ENCODE measurements at regions not wholly inside any gene's neighbourhood (a gene's known extent, or its start where the extent isn't known, plus 50 kb on each side); places are given as distances from the start of the nearest gene placed in this dataset.

DNA sequence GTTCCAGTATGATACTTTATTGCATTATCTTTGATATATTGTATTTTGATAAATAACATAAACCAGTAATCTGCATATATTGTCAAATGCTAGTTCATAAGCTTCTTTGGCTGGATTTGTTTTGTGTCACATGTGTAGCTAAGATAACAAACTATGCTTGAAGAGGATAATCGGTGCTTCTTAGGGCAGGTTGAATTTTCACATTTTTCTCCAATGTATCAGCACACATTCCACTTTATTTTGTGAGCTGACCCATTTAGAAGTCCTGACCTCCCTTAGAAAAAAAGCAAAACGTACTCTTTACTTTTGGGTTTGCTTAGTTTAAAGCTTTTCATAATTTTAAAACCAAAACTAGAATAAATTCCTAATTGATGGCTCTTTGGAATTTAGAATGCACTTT lies 277.7 kb upstream of the DDHD1 start:
- Histone ChIP-seq H3K4me2 (ENCODE audit: insufficient read depth, insufficient read length, low read length) (no peak overlapping the region), H3K18ac (ENCODE audit: insufficient read length, low read depth, low read length) (no peak overlapping the region), H2AFZ (ENCODE audit: low read length) (no peak overlapping the region), H3T11ph (ENCODE audit: low read length) (no peak overlapping the region), H3K4ac (ENCODE audit: low read depth, low read length) (no peak overlapping the region), H3K23ac (ENCODE audit: insufficient read length, low read depth, low read length) (no peak overlapping the region), H3K27me3 (ENCODE audit: insufficient read depth, low read length) (no peaks in the 10 kb centered on the region), H2BK120ac (ENCODE audit: low read depth, low read length, poor library complexity, severe bottlenecking) (no peak overlapping the region), H4K20me1 (ENCODE audit: control insufficient read depth, insufficient read depth, insufficient read length) (no peaks in the 10 kb centered on the region), H3K23me2 (ENCODE audit: insufficient read length, low read depth, low read length, poor library complexity, severe bottlenecking) (no peaks in the 10 kb centered on the region), H2BK5ac (ENCODE audit: insufficient read length, low read length) (no peak overlapping the region), H2BK15ac (ENCODE audit: low read depth, low read length) (no peak overlapping the region), H3K79me1 (ENCODE audit: insufficient read depth, low read depth, low read length, poor library complexity, severe bottlenecking) (no peaks in the 10 kb centered on the region), H4K5ac (ENCODE audit: insufficient read length, low read depth, low read length) (no peak overlapping the region), H2BK12ac (ENCODE audit: insufficient read length, low read depth, low read length) (no peak overlapping the region), H3K9ac (ENCODE audit: extremely low read depth, insufficient read length, low read length) (no peak overlapping the region), H3K27ac (ENCODE audit: insufficient read length, low read depth, low read length) (no peak overlapping the region), H3K14ac (ENCODE audit: insufficient read depth, low read length) (no peak overlapping the region), H2AK5ac (ENCODE audit: insufficient read length, low read length) (no peak overlapping the region), H3K9me3 (ENCODE audit: control insufficient read depth, low read depth, low read length) (no peaks in the 10 kb centered on the region), H3K4me1 (ENCODE audit: insufficient read depth, low read length) (peaks cover 2% of the 10 kb centered on the region; the same call in 1 of the 2 replicates), H3K56ac (ENCODE audit: insufficient read length, low read depth, low read length) (no peak overlapping the region), H3K79me2 (ENCODE audit: insufficient read depth, low read length) (no peaks in the 10 kb centered on the region), H4K8ac (replicated peaks; ENCODE audit: insufficient read length, low read depth, low read length) (no peak overlapping the region), H2BK20ac (ENCODE audit: low read depth, low read length, poor library complexity, severe bottlenecking) (no peak overlapping the region), H4K91ac (ENCODE audit: insufficient read length, low read depth, low read length) (no peak overlapping the region)
- Mint-ChIP-seq H3K4me3 (no peak overlapping the region), H3K27me3 (ENCODE audit: low read depth) (no peaks in the 10 kb centered on the region), H3K36me3 (ENCODE audit: insufficient read depth in 1 of 3, low read depth in 3 of 3) (peaks cover 0 to 6% (median 4%) of the 10 kb centered on the region in 3 experiments; a peak in 3 of 7 replicates), H3K4me1 (peaks cover 4% of the 10 kb centered on the region in 2 experiments; a peak in 3 of 4 replicates), H3K27ac (no peak overlapping the region), H3K9me3 (peaks cover 6 to 8% of the 10 kb centered on the region in 2 experiments; a peak in 4 of 5 replicates)
- TF ChIP-seq, protein P1, sequence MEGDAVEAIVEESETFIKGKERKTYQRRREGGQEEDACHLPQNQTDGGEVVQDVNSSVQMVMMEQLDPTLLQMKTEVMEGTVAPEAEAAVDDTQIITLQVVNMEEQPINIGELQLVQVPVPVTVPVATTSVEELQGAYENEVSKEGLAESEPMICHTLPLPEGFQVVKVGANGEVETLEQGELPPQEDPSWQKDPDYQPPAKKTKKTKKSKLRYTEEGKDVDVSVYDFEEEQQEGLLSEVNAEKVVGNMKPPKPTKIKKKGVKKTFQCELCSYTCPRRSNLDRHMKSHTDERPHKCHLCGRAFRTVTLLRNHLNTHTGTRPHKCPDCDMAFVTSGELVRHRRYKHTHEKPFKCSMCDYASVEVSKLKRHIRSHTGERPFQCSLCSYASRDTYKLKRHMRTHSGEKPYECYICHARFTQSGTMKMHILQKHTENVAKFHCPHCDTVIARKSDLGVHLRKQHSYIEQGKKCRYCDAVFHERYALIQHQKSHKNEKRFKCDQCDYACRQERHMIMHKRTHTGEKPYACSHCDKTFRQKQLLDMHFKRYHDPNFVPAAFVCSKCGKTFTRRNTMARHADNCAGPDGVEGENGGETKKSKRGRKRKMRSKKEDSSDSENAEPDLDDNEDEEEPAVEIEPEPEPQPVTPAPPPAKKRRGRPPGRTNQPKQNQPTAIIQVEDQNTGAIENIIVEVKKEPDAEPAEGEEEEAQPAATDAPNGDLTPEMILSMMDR (conservative IDR thresholded peaks at IDR 0.05): no peak
- no peak for DNase-seq
- WGBS (ENCODE audit: extremely low coverage, insufficient read length, low lambda C conversion rate): no CpG with 5 or more reads among the region's 2 CpGs
